Fibroblast of the aortic adventitia (primary cell): ENCODE measurements at regions not wholly inside any gene's neighbourhood (a gene's known extent, or its start where the extent isn't known, plus 50 kb on each side); places are given as distances from the start of the nearest gene placed in this dataset.

Experiments
- DNase-seq: peaks from one replicate; pipeline ENCODE4 v3.0.0-alpha.2; 2010; ENCODE audit warnings: low read depth
- H3K4me3 ChIP-seq: 2 replicates; pipeline ENCODE4 v1.5.1; 2011; ENCODE audit warnings: low read depth, mild to moderate bottlenecking, control low read depth, low read length, moderate library complexity
- CTCF ChIP-seq: IDR thresholded peaks from 2 replicates; pipeline ENCODE4 v1.5.1; 2011; ENCODE audit warnings: mild to moderate bottlenecking, low read length, control low read depth, inconsistent platforms; ENCODE audit not compliant: insufficient read depth

- no peak overlapping the region for H3K4me3 ChIP-seq
- DNase-seq: no peak
These were observed 125.4 kb downstream of the PXDC1 start for GRCh38 chr6:3625980-3626563.

GRCh38 chr6:3625149-3625979 lies 126.1 kb downstream of the PXDC1 start:
- DNase-seq: no peak
- H3K4me3 ChIP-seq: no peak overlapping the region
- TF ChIP-seq CTCF: no peak

More at GRCh38 chr6:3625980-3626563, 125.4 kb downstream of the PXDC1 start:
- TF ChIP-seq CTCF: no peak

GRCh38 chr6:3624250-3625136 lies 127.0 kb downstream of the PXDC1 start:
- no peak overlapping the region for H3K4me3 ChIP-seq
- DNase-seq: no peak
- no peak for TF ChIP-seq CTCF

GRCh38 chr6:3623451-3624249 lies 127.9 kb downstream of the PXDC1 start:
- TF ChIP-seq CTCF: no peak
- DNase-seq: no peak

GRCh38 chr6:3621411-3621810 lies 130.1 kb downstream of the PXDC1 start:
- H3K4me3 ChIP-seq: no peak overlapping the region
- TF ChIP-seq CTCF: no peak
- no peak for DNase-seq

More at GRCh38 chr6:3623451-3624249, 127.9 kb downstream of the PXDC1 start:
- no peak overlapping the region for H3K4me3 ChIP-seq

GRCh38 chr6:3620937-3621336 lies 130.6 kb downstream of the PXDC1 start:
- no peak overlapping the region for H3K4me3 ChIP-seq
- no peak for TF ChIP-seq CTCF
- DNase-seq: no peak
